HepG2 (cell line): ENCODE measurements at regions not wholly inside any gene's neighbourhood (a gene's known extent, or its start where the extent isn't known, plus 50 kb on each side); places are given as distances from the start of the nearest gene placed in this dataset.

ENCODE experiments used
- CTCF ChIP-seq: sonication (generic); formaldehyde crosslinking; IDR thresholded peaks from 2 replicates; pipeline ENCODE4 v1.5.0; 2020; ENCODE audit warnings: mild to moderate bottlenecking, missing genetic modification reagents, moderate library complexity
- ELF1 ChIP-seq: sonication (generic); formaldehyde crosslinking; IDR thresholded peaks from 2 replicates; pipeline ENCODE4 v1.4.0; 2020; ENCODE audit warnings: missing genetic modification reagents
- FOXA1 ChIP-seq, 2 experiments: fragments of 450-650 bp in 1 of 2; sonication (generic) in 1 of 2; formaldehyde crosslinking in 1 of 2; IDR thresholded peaks; 2 replicates each; pipeline versions ENCODE4 v1.4.0 to v1.6.1; 2016 to 2020; ENCODE audit warnings: missing genetic modification reagents in 1 of 2
- KDM5B ChIP-seq: sonication (generic); formaldehyde crosslinking; IDR thresholded peaks from 2 replicates; pipeline ENCODE4 v1.4.0; 2020; ENCODE audit warnings: missing genetic modification reagents, mild to moderate bottlenecking, borderline replicate concordance
- MYC ChIP-seq: sonication (generic); formaldehyde crosslinking; IDR thresholded peaks from 2 replicates; pipeline ENCODE4 v1.9.0; 2021; ENCODE audit warnings: missing genetic modification reagents, borderline replicate concordance
- NR2F1 ChIP-seq, 2 experiments: fragments of 450-650 bp in 1 of 2; formaldehyde crosslinking in 1 of 2; IDR thresholded peaks; 2 replicates each; pipeline versions ENCODE4 v1.5.0 to v1.6.1; 2016 to 2020; ENCODE audit warnings: mild to moderate bottlenecking in 1 of 2, missing compliant biosample characterization in 1 of 2, missing genetic modification reagents in 1 of 2, moderate library complexity in 1 of 2
- TF ChIP-seq, protein P1 (sequence below), 2 experiments: IDR thresholded peaks; 2 replicates each; pipeline ENCODE4 v1.6.1; 2011 to 2012; ENCODE audit warnings: low read length in 2 of 2, borderline replicate concordance in 1 of 2, low read depth in 1 of 2, mild to moderate bottlenecking in 1 of 2, moderate library complexity in 1 of 2

DNA sequence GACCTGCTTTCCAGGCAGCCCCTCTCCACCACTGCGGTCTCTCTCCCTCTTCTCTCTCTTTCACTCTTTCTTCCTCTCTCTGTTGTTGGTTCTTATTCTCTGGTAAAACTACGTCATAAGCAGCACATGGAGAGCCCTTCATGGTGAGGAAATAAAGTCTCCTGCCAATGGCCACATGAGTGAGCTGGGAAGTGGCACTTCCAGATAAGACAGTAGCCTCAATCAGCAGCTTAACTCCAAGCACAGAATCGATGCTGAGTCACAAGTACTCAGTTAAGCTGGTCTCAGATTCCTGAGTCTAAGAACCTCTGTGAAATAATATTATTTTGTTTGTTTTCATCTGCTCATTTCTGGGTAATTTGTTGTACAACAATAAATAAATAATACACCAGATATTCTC, 500.1 kb downstream of the GABRG2 start:
- TF ChIP-seq MYC (CRISPR knock-in tag), result no peak
- TF ChIP-seq, protein P1, sequence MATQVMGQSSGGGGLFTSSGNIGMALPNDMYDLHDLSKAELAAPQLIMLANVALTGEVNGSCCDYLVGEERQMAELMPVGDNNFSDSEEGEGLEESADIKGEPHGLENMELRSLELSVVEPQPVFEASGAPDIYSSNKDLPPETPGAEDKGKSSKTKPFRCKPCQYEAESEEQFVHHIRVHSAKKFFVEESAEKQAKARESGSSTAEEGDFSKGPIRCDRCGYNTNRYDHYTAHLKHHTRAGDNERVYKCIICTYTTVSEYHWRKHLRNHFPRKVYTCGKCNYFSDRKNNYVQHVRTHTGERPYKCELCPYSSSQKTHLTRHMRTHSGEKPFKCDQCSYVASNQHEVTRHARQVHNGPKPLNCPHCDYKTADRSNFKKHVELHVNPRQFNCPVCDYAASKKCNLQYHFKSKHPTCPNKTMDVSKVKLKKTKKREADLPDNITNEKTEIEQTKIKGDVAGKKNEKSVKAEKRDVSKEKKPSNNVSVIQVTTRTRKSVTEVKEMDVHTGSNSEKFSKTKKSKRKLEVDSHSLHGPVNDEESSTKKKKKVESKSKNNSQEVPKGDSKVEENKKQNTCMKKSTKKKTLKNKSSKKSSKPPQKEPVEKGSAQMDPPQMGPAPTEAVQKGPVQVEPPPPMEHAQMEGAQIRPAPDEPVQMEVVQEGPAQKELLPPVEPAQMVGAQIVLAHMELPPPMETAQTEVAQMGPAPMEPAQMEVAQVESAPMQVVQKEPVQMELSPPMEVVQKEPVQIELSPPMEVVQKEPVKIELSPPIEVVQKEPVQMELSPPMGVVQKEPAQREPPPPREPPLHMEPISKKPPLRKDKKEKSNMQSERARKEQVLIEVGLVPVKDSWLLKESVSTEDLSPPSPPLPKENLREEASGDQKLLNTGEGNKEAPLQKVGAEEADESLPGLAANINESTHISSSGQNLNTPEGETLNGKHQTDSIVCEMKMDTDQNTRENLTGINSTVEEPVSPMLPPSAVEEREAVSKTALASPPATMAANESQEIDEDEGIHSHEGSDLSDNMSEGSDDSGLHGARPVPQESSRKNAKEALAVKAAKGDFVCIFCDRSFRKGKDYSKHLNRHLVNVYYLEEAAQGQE (IDR thresholded peaks at IDR 0.05; ENCODE audit: borderline replicate concordance in 1 of 2, low read depth in 1 of 2, low read length in 2 of 2), result no peak
- TF ChIP-seq CTCF (CRISPR knock-in tag), result no peak
- TF ChIP-seq KDM5B (CRISPR knock-in tag), result no peak
- TF ChIP-seq FOXA1 (IDR thresholded peaks at IDR 0.05), result no peak
- TF ChIP-seq FOXA1 (CRISPR knock-in tag; IDR thresholded peaks at IDR 0.05), result no peak
- no peak for TF ChIP-seq ELF1
- no peak for TF ChIP-seq NR2F1 (CRISPR knock-in tag; IDR thresholded peaks at IDR 0.05)
